Stimulated activated CD4-positive, alpha-beta T cell treated with anti-CD3 and anti-CD28 coated beads, Interleukin-1b, Interleukin-23, amount 100 ng/mL, for 24 hours (primary cell): ENCODE measurements at regions not wholly inside any gene's neighbourhood (a gene's known extent, or its start where the extent isn't known, plus 50 kb on each side); places are given as distances from the start of the nearest gene placed in this dataset.
"Not testable (repeated sequence)": the region's sequence is repeated elsewhere in the genome, so short reads cannot be mapped to it uniquely, and the experiment has no call there.

Experiments
- DNase-seq, 4 experiments: peaks; one replicate each; pipeline ENCODE4 v3.0.0-alpha.2; 2020; ENCODE audit warnings: low read depth in 4 of 4, low spot score in 1 of 4

DNA sequence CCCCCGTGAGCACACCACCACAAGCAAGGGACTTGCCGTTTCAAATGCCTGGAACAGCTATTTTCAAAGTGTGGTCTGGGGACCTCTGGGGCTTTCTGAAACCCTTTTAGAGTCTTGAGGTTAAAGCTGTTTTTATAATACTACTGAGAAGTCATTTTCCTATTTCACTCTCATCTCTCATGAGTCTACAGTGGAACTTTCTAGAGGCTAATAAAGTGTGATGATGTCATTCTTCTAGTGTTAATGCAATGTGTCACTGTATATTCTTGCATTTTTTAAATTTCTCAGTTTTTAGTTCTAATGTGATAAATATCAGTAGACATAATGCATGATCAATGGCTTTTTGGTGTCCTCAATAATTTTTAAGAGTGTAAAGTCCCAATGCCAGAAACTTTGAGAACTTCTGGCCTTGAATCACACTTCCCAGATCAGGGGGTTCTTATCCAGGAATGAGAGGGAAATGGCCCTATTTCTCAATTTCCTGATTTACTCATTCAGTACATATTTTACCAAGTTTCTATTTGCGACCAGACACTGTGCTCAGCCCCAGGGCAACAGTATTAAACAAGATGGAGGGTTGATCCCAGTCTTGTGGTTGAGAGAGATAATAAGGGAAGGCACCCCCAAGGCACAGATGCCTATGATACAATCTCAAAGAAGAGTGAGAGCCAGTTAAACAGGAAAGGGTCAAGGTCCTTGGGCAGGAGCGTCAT, 444.0 kb downstream of the HS3ST3B1 start:
- DNase-seq: no peak

DNA sequence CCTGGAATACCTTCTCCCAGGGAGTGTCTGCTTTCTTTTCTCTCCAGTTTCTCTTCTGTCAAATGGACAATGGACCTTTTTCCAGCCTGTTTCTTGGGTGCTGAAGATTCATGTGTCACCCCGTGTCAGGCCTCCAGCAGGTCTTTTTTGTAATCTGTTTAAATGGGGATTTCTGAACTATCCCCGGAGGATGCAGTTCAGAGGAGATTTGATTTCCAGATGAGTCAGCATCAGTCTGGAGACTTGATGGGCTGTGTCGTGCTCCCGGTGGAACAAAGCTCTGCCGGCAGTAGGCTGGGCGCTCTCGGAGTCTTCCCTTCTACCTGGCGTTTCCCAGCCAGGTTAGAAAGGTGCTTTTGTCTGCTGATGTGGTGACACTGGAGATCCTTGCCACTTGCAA, 440.6 kb downstream of the HS3ST3B1 start:
- no peak for DNase-seq

DNA sequence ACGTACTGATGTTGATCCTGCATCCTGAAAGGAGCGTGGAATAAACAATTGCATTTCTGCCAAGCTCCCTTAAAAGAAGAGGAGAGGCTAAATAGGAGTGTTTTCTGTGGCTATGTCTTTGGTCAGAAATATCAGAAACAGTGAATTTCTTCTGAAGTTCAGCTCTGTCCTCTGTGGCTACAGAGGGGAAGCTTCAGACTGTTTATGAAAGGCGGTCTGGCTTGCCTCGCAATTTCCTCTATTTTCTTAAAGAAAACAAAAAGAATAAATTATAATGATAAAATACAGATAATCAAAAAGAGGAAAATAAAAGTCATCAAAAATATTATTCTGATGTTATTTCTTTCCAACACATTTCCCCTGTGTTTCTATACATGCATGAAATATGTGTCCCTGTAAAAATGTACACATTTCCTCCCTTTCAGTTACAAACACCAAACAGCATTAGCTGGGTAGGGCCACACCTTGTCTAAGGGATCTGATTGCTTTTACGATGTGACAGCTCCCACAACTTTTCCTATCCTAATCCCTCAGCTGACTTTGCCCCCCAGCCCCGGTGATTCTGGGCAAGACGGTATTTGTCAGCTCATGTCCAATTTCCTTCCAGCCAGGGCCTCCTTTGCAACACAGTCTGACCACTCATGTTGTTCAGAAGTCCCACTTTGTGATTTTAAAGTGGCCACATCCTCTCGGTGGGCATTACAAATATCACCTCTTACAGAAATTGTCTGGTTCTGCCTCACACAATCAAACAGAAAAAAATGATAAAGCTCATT, 439.0 kb downstream of the HS3ST3B1 start:
- no peak for DNase-seq

DNA sequence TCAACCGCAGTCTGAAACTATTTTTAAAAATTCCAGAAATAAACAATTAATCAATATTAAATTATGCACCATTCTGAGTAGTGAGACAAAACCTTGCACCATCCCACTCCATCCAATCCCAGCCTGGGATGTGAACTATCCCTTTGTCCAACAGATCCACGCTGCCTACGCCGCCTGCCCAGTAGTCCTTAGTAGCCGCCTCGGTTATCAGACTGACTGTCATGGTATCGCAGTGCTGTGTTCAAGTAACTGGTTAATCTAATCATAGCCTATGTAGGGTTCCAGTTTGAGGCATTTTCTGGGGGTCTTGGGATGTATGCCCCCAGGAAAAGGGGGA, 437.7 kb downstream of the HS3ST3B1 start:
- no peak for DNase-seq

DNA sequence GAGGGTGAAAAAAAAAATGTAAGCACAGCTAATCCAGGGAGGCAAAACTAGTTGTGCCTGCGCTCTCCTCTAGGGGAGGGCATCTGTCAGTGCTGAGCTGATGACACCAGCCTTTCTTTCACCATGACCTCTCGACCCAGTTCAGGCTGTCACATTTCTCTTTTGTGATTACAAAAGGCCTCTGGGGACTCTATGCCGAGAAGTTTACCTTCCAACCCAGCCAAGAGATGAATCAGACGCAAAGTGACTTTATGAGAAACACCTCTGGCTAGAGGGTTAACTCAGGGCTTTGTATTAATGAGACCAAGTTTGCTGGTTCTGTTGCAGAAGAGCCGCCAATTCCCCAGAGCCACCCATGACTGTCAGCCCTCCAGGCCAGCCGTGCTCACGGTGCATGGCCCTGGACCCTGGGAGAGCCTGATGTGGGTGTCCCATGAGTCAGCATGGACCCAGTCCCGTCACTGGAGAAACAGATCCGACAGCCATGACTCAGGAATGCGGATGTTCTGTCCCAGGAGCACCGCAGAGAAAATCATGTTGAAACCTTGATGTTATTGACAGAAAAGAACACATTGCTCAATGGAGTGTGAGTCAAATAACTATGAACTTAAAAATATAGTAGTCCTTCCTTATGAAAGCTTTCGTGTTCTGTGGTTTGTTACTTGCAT, 437.2 kb downstream of the HS3ST3B1 start:
- DNase-seq: no peak

DNA sequence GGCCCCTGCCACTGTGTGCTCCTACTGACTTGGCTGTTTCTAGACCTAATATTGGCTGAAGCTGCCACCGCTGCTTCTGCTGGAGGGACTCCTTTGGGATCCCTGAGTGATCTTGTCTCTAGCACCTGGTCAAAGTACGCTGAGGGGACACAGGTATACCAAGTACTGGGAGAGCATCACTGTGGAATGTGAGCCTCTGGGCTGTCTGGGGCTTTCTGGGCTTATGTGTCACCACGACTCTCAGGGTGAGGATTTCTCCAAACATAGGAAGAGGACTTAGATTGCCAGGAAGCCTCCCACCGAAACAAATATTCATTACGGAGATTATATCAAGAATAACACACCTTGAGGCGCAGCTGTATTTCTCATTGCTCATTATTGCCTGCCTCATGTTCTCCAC, 435.8 kb downstream of the HS3ST3B1 start:
- no peak for DNase-seq

DNA sequence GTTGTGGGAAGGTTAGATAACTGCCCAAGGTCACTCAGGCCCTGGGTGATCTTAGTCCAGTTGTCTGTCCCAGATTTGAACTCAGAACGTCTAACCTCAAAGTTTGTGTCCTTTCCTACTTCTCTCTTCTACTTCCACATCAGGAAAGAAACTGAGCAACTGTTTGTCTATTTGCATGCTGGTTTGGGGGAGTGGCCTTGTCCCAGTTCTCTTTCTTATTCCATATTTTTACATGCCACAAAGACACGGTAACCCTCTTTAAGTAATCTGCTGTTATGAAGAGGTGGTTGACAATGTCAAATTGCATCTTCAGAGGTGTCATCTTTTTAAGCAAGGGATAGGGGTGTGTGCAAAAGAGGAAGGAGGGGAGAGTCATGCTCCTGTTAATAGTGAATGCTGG, 432.5 kb downstream of the HS3ST3B1 start:
- DNase-seq: no peak

DNA sequence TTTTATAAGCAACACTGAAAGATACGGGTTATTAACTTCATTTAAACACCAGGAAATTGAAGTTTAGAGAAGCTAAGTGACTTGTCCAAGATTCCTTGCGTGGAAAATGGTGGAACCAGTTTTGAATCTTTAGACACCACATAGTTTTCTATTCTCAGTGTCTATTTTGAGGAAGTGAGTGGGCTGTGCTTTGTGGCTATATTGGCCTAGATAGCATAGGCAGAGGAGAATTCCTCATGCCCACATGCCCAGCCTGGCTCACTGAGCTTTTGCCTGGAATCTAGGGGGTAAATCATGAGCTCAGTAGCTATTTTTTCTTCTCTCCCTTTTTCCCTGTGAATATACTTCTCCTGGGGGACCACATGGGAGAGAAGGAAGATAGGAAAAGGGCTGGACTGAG, 431.3 kb downstream of the HS3ST3B1 start:
- DNase-seq: no peak

DNA sequence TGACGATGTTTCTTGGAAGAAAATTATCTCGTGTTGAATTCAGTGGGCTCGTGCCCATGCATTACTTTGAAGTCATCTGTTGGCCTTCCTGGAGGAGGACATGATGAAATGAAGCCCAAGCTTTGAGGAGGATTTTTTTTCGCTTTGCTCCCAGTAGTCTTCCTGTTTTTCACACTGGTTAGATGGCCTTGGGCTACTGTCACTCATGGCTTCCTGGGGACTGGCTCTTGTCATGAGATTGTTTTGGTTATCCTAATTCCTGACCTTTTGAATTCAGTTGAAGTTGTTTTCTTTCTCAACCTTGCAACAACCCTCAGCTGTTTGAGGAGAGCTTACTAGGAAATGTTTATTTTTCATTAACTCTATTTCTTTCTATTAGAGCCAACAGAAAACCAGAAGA, 430.7 kb downstream of the HS3ST3B1 start:
- no peak for DNase-seq

DNA sequence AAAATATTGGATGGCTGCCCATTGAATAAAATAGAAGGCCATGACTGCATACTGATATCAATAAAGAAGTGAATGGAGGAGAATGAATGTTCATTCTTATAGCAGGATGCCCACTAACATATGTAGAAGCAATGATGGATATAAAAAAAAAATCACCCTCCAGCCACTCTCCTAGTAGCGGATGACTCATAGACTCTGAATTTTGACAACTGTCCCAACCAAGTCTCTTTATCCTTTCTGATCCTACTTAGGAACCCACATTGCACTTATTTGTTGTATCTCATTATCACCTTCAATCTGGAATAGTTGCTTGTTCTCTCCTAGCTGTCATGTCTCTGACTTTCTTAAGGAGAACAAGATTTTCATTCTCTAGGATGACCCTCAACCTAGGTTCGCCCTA, 429.9 kb downstream of the HS3ST3B1 start:
- no peak for DNase-seq

DNA sequence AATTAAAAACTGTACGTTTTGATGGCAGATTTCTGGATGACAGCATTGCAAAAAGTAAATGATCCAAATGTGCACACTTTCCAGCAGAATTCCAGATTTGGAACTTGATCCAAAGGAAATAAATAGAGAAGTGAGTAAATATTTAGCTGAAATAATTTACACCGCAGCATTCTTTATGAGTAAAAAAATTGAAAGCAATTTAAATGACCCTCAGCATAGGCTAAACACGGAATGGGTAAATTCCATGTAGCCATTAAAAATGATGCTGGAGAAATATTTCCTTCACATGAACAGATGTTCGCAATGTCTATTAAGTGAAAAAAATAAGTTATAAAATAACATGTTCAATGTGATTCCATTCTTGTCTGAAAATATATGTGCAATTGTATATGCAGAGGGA, 424.8 kb downstream of the HS3ST3B1 start:
- DNase-seq: no peak

DNA sequence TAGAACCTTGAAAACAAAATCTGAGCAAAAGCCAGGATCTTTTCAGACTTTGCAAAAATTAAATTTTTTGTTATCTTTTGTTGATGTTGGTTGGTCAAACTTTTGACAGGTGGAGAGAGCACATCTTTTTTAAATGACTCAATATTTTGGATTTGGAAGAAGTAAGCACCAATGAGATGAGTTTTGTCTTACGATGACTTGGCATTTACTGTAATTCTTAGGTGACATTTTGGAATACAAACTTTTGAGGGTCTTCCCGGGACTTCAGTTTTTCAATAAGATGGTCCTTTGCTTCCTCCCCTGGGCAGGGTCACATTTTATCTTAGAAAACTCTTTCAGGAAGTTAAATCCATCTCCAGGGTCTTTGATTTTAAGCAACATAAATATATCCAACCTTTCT, 423.9 kb downstream of the HS3ST3B1 start:
- DNase-seq: no peak

DNA sequence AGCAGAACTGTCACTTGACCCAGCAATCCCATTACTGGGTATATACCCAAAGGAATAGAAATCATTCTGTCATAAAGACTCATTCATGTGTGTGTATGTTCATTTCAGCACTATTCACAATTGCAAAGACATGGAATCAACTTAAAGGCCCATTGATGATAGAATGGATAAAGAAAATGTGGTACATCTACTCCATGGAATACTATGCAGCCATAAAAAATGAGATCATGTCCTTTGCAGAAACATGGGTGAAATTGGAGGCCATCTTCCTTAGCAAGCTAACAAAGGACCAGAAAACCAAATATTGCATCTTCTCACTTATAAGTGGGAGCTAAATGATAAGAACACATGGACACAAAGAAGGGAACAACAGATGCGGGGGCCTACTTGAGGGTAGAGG, 422.5 kb downstream of the HS3ST3B1 start:
- DNase-seq: not testable (repeated sequence)

DNA sequence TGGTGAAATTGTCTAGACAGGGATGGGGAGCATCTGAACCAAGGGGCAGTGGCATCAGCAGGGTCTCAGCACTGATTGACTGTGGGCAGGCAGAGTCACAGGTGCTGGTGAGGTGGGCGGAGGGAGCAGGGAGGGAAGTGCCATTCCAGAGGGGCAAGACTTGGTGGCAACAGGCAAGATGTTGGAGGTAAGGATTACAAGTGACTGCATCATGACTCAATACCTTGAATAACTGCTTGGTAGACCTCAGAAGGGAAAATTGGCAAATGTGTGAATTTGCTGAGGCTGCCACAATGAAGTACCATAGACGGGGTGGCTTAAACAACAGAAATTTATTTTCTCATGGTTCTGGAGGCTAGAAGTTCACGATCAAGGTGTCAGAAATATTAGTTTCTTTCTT, 419.1 kb downstream of the HS3ST3B1 start:
- no peak for DNase-seq

DNA sequence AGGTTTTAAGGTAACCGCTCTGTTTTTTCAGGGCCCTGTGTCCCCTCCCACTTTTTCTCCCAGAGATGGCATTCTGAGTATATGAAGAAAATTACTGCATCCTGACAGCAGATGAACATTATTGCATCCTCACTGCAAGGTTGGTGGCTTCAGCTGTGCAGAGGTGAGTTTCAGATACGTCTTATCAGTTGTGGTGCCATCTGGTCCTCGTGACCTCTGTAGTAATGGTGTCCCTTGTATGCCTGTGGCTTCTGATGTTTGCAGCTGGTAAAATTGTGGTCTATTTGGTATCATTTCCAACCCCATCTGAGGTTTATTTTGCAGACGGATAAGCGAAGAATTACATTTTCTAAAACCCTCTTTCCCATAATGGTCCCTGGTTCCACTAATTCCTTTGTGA, 417.0 kb downstream of the HS3ST3B1 start:
- DNase-seq: no peak

DNA sequence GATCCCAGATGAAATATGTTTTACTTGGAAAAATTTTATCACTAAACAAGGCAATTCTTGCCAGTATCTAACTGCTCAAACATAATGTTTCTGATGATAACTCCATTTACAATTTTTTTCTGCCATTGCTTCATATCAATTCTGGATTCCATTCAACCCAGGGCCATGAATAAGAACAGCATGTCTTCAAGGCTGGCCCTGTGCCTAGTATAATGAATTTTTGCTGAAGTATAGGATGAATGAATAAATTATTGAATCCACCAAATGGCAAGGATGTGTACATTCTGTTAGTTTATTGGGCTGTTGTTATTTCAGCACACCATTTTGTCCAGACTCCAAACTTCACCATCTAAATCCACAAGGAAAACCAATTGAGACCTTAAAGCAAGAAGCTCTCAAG, 414.7 kb downstream of the HS3ST3B1 start:
- no peak for DNase-seq

DNA sequence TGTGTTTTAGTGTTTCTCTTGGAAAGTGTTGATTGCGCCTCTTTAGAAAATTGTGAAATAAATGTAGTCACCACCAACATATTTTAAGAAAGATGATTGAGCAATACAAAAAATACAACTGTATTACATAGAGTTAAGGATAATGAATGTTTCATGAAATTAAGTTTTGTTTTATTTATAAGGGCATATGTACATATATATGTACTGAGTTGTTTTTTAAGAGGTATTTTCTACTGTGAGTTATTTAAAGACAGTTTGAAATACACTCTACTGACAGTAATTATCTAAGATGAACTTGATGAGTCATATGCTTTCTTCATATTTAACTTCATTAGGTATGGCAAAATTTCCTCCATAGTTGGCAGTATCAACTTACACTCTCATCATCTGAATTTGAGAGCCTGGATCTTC, 411.7 kb downstream of the HS3ST3B1 start:
- no peak for DNase-seq

DNA sequence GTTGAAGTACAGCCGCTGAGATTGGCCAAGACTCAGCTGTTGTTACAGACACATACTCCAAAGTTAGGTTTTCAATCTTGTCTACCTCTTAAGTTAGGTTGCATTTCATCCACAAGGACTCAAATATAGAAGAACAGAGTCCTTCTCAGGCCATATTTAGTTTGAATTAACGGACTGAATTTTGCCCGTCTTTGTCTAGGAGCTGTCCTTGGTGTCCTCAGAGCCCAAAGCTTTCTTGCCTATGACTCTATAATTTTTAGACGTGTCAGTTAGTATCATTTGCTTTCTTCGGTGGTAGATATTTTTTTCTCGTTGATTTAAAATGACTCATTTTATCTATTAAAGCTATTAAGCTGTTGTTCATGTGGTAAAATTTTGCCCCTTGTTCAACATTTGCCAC, 403.2 kb downstream of the HS3ST3B1 start:
- no peak for DNase-seq

DNA sequence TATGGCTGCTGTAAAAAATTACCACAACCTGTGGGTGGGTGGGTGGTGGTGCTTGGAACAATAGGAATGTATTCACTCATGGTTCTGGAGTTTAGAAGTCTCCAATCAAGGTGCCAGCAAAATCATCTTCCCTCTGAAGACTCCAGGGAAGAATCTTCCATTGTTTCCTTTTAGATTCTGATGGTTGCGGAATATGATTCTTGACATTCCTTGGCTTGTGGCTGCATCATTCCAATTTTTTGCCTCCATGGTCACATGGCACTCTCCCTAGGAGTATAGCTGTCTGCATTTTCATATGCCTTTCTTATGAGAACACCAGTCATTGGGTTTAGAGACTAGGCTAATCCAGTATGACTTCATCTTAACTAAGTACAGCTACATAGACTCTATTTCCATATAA, 401.0 kb downstream of the HS3ST3B1 start:
- DNase-seq: no peak

DNA sequence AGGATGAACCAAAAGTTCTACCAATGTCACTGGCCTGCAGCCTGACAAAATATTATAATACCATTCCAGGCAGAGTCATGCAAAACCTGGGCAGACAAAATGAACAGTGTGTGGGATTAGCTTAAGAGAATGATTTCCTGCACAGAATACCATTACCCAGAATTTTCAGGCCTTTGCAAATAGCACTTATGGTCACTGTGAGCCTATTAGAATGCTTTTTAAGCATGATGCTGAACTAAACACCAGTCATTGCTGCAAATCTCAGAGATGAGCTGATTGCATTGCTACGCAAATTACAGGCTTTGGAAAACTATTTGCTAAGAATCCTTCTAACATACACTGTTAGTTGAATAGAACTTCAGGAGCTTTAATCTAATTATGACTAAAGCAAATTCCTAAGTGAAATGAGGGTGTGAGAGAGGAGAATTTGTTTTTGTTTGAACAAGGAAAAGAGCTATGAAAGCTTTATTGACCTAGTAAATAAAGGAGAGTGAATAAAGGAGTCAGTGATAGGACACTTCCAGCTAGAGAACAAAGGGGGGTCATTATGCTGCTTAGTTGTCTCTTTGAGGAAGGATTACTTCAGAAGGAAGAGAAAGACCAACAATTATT, 398.8 kb downstream of the HS3ST3B1 start:
- DNase-seq: no peak

DNA sequence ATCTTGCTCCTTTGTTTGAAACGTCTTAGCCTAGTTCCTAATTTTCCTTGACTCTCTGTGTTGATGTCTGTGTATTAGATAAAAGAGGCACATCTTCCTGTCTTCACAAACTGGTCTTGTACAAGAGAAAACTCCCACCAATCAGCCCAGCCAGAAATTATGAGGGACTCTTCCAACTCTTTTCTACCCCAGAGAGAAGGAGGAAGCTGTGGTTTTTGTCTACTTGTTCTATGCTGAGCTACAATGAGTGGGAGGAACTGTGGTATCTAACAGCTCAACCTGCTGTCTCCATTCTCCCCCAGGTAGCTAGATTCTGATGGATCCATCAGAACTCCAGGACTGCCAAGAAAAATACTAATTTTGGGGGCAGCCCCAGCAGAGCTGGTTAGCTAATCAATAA, 392.5 kb downstream of the HS3ST3B1 start:
- no peak for DNase-seq

DNA sequence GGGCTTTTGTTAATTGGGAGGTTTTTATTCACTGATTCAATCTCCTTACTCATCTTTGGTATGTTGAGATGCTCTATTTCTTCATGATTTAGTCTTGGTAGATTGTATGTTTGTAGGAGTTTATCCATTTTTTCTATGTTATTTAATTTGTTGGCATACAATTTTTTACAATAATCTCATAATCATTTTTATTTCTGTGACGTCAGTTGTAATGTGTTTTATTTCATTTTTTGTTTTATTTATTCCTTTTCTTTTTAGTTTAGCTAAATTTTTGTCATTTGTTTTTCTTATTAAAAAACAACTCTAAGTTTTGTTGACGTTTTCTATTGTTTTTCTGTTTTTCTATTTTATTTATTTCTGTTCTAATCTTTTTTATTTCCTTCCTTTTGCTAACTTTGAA, 389.8 kb downstream of the HS3ST3B1 start:
- DNase-seq: no peak
